Retinal pigment epithelial cell (primary cell): ENCODE measurements at regions not wholly inside any gene's neighbourhood (a gene's known extent, or its start where the extent isn't known, plus 50 kb on each side); places are given as distances from the start of the nearest gene placed in this dataset.

Source experiments
- DNase-seq: peaks from one replicate; pipeline ENCODE4 v3.0.0-alpha.2; 2010; ENCODE audit warnings: low read depth
- H3K4me3 ChIP-seq: 2 replicates; pipeline ENCODE4 v1.5.1; 2011; ENCODE audit warnings: mild to moderate bottlenecking, low read length, control low read depth, moderate library complexity
- CTCF ChIP-seq: conservative IDR thresholded peaks from 2 replicates; pipeline ENCODE4 v1.5.1; 2011; ENCODE audit warnings: low read depth, low read length, control low read depth, inconsistent platforms

DNA sequence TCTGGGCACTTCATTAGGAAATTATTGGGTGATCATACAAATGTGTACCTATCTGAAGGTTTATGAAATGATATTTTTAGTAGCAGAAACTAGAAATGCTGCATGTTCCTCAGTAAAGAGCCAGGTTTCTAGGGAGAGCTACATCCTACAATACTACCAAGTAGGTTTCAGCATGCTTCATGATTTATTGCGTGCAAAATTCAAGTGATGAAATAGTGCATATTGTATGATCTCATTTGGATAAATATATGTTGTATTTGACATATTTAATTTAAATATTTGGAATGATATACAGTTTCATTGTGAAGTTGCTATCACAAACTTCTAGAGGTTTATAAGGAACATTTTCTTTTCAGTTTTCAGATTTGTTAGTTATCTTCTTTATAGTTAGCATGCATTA lies 90.5 kb upstream of the GDF10 start:
- no peak for TF ChIP-seq CTCF
- DNase-seq: no peak
- H3K4me3 ChIP-seq: no peak overlapping the region

- TF ChIP-seq CTCF: no peak
- DNase-seq: no peak
- H3K4me3 ChIP-seq: no peak overlapping the region
Measured at GRCh38 chr10:47214520-47214919, 85.5 kb upstream of the GDF10 start.

DNA sequence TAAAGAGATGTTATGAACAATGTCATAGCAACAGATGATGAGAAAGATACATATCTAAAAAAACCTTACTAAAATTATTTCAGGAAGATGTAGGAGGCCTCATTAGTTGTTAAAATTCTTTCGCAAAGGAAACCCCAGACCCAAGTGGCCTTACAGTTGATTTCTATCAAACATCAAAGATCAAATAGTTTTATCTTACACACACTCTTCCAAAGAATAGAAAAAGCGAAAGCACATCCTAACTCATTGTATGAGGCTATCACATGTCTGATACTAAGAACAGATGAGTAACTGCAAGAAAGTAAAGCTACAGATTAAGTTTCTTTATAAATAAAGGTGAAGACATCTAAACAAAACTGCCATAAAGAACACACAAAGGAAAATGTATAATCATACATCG lies 82.9 kb upstream of the GDF10 start:
- TF ChIP-seq CTCF: no peak
- no peak overlapping the region for H3K4me3 ChIP-seq
- DNase-seq: no peak

GRCh38 chr10:47218803-47219202 lies 81.2 kb upstream of the GDF10 start:
- no peak for DNase-seq
- no peak for TF ChIP-seq CTCF
- H3K4me3 ChIP-seq: no peak overlapping the region

DNA sequence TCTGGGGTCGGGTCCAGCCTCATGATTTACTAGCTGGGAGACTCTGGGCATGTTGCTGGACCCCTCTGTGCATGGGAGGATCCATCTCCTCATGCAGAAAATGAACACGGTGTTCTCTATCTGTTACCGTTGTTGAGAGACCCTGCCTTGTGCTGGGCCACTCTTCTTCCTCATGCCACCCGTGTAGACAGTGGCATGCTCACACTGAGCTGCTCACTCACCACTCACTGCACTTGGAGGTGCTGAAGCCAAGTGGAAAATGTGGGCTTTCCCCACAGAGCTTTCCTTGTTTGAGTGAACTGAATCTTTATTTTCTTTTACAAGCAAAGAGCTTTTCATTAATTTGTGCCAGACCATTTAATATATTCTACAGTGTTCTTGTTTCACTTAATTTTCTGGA lies 77.5 kb upstream of the GDF10 start:
- no peak overlapping the region for H3K4me3 ChIP-seq
- no peak for DNase-seq
- no peak for TF ChIP-seq CTCF

DNA sequence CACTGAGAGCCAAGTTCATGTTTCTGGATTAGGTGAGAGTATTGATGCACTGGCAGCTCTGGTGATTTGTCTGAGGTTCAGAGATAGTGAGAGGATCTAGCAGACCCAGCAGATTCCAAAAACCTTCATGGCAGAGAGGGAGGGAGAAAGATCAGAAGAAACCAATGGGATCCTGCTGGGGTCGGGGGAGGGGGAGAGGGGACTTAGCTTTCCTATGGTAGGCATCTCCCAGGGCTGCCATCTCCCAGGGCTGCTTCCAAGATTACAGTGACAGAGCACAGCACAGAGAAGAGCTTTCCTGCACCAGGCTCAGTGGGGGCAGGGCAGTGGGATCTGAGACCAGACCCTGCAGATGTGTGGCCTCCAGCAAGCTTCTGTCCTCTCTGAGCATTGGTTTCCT lies 76.8 kb upstream of the GDF10 start:
- no peak for TF ChIP-seq CTCF
- no peak overlapping the region for H3K4me3 ChIP-seq
- DNase-seq: no peak

GRCh38 chr10:47224546-47225218 lies 75.3 kb upstream of the GDF10 start:
- H3K4me3 ChIP-seq: no peak overlapping the region
- TF ChIP-seq CTCF: no peak
- no peak for DNase-seq
